Stomach (tissue), 4 donors: ENCODE measurements at regions not wholly inside any gene's neighbourhood (a gene's known extent, or its start where the extent isn't known, plus 50 kb on each side); places are given as distances from the start of the nearest gene placed in this dataset.

Experiments used
- EP300 ChIP-seq: sonication (generic); formaldehyde crosslinking; IDR thresholded peaks from one replicate; pipeline ENCODE4 v1.6.1; 2017; ENCODE audit warnings: antibody characterized with exemption
- POLR2A ChIP-seq, 4 donors: fragments of 450-650 bp; IDR thresholded peaks; one replicate each; pipeline ENCODE4 v1.6.1; 2016; ENCODE audit warnings: antibody characterized with exemption in 4 of 4, control low read depth in 2 of 4, mild to moderate bottlenecking in 1 of 4, moderate library complexity in 1 of 4
- POLR2AphosphoS5 ChIP-seq, 3 donors: sonication (generic); formaldehyde crosslinking; IDR thresholded peaks; one replicate each; pipeline ENCODE4 v1.6.1; 2016; ENCODE audit warnings: antibody characterized with exemption in 3 of 3
- TF ChIP-seq, protein P1 (sequence below), 7 experiments: fragments of 450-650 bp in 4 of 7; fragments of 200-600 bp in 3 of 7; sonication (generic) in 3 of 7; IDR thresholded peaks; one replicate each; pipeline ENCODE4 v1.5.1; 2016 to 2019; ENCODE audit warnings: antibody characterized with exemption in 7 of 7, control low read depth in 2 of 7, mild to moderate bottlenecking in 1 of 7

DNA sequence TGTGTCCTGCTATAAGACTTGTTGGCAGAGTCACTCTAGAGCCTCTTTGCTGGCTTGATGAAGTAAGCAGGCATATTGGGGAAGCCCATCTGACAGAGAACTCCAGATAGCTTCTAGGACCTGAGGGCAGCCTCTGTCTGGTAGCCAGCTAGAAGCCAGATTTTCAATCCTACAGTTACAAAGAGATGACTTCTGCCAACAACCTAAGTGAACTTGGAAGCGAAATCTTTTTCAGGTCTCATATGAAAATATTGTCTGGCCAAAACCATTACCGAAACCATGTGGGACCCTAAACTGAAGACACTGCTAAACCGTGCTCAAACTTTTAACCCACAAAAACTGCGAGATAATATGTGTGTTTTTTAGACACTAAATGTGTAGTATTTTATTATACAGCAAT, 140.9 kb downstream of the MRPS30 start:
- TF ChIP-seq, protein P1, sequence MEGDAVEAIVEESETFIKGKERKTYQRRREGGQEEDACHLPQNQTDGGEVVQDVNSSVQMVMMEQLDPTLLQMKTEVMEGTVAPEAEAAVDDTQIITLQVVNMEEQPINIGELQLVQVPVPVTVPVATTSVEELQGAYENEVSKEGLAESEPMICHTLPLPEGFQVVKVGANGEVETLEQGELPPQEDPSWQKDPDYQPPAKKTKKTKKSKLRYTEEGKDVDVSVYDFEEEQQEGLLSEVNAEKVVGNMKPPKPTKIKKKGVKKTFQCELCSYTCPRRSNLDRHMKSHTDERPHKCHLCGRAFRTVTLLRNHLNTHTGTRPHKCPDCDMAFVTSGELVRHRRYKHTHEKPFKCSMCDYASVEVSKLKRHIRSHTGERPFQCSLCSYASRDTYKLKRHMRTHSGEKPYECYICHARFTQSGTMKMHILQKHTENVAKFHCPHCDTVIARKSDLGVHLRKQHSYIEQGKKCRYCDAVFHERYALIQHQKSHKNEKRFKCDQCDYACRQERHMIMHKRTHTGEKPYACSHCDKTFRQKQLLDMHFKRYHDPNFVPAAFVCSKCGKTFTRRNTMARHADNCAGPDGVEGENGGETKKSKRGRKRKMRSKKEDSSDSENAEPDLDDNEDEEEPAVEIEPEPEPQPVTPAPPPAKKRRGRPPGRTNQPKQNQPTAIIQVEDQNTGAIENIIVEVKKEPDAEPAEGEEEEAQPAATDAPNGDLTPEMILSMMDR (IDR thresholded peaks at IDR 0.05) = no peak
- TF ChIP-seq POLR2AphosphoS5 (IDR thresholded peaks at IDR 0.05) = no peak
- TF ChIP-seq POLR2A (IDR thresholded peaks at IDR 0.05) = no peak
- no peak for TF ChIP-seq EP300
